Neural cell (in vitro differentiated cells): ENCODE measurements at regions not wholly inside any gene's neighbourhood (a gene's known extent, or its start where the extent isn't known, plus 50 kb on each side); places are given as distances from the start of the nearest gene placed in this dataset.

Source experiments
- CTCF ChIP-seq: fragments of 450-650 bp; IDR thresholded peaks from 2 replicates; pipeline ENCODE4 v1.5.1; 2014; ENCODE audit warnings: antibody characterized with exemption, mild to moderate bottlenecking, moderate library complexity; ENCODE audit not compliant: poor library complexity, severe bottlenecking
- EP300 ChIP-seq: fragments of 450-650 bp; conservative IDR thresholded peaks from 2 replicates; pipeline ENCODE4 v1.6.1; 2014; ENCODE audit warnings: antibody characterized with exemption, mild to moderate bottlenecking, moderate library complexity; ENCODE audit not compliant: poor library complexity, severe bottlenecking
- EZH2 ChIP-seq: fragments of 200-600, 300-800 bp; shearing (Covaris generic), sonication (generic); IDR thresholded peaks from 2 replicates; pipeline ENCODE4 v1.6.1; 2014; ENCODE audit warnings: antibody characterized with exemption, low read length, borderline replicate concordance, mild to moderate bottlenecking; ENCODE audit not compliant: insufficient read depth, poor library complexity, severe bottlenecking
- MXI1 ChIP-seq: fragments of 450-650 bp; conservative IDR thresholded peaks from 2 replicates; pipeline ENCODE4 v1.6.1; 2014; ENCODE audit warnings: antibody characterized with exemption, mild to moderate bottlenecking; ENCODE audit not compliant: poor library complexity, severe bottlenecking
- POLR2AphosphoS5 ChIP-seq: IDR thresholded peaks from 2 replicates; pipeline ENCODE4 v1.6.1; 2012
- RAD21 ChIP-seq: fragments of 450-650 bp; conservative IDR thresholded peaks from 2 replicates; pipeline ENCODE4 v1.6.1; 2014; ENCODE audit warnings: antibody characterized with exemption, mild to moderate bottlenecking, moderate library complexity
- REST ChIP-seq: IDR thresholded peaks from 2 replicates; pipeline ENCODE4 v1.6.1; 2012; ENCODE audit warnings: borderline replicate concordance
- SMC3 ChIP-seq: fragments of 450-650 bp; conservative IDR thresholded peaks from 2 replicates; pipeline ENCODE4 v1.6.1; 2014; ENCODE audit warnings: antibody characterized with exemption, mild to moderate bottlenecking, moderate library complexity; ENCODE audit not compliant: poor library complexity
- TAF1 ChIP-seq: IDR thresholded peaks from 2 replicates; pipeline ENCODE4 v1.6.1; 2012; ENCODE audit warnings: low read depth

GRCh38 chr16:86941731-86942130 lies 363.4 kb downstream of the FOXL1 start:
- TF ChIP-seq EZH2 (no peak), CTCF (no peak), REST (no peak), POLR2AphosphoS5 (no peak), SMC3 (no peak), EP300 (no peak), RAD21 (no peak), TAF1 (no peak), MXI1 (no peak)
